Small intestine (tissue), 7 donors: ENCODE measurements at regions not wholly inside any gene's neighbourhood (a gene's known extent, or its start where the extent isn't known, plus 50 kb on each side); places are given as distances from the start of the nearest gene placed in this dataset.

Source experiments
- DNase-seq, 2 donors: peaks; one replicate each; pipeline versions ENCODE4 v3.0.0 to v3.0.0-alpha.2; 2013
- FAIRE-seq: peaks from 2 replicates; lab custom pipeline; 2012; peaks lifted over from hg19 to GRCh38; lab: Jason Lieb, UNC
- H3K27ac ChIP-seq, 3 donors: one replicate each; pipeline ENCODE4 v1.5.1; 2013; ENCODE audit warnings: low read length in 2 of 3, mild to moderate bottlenecking in 2 of 3, control low read depth in 1 of 3, inconsistent platforms in 1 of 3, low read depth in 1 of 3, moderate library complexity in 1 of 3
- H3K27me3 ChIP-seq, 3 donors: one replicate each; pipeline ENCODE4 v1.6.1; 2013; ENCODE audit warnings: low read length in 3 of 3, inconsistent platforms in 1 of 3; ENCODE audit not compliant: control insufficient read depth in 3 of 3, insufficient read depth in 3 of 3
- H3K36me3 ChIP-seq, 3 donors: one replicate each; pipeline ENCODE4 v1.6.1; 2013; ENCODE audit warnings: low read length in 3 of 3, inconsistent platforms in 1 of 3, low read depth in 1 of 3, mild to moderate bottlenecking in 1 of 3, moderate library complexity in 1 of 3; ENCODE audit not compliant: control insufficient read depth in 3 of 3, insufficient read depth in 2 of 3
- H3K4me1 ChIP-seq, 3 donors: one replicate each; pipeline ENCODE4 v1.6.1; 2013; ENCODE audit warnings: low read length in 2 of 3, inconsistent platforms in 1 of 3, low read depth in 1 of 3, mild to moderate bottlenecking in 1 of 3, moderate library complexity in 1 of 3; ENCODE audit not compliant: control insufficient read depth in 3 of 3, insufficient read depth in 2 of 3
- H3K4me3 ChIP-seq, 3 donors: one replicate each; pipeline ENCODE4 v1.5.1; 2013; ENCODE audit warnings: low read length in 3 of 3, control low read depth in 1 of 3, inconsistent platforms in 1 of 3, low read depth in 1 of 3, mild to moderate bottlenecking in 1 of 3, moderate library complexity in 1 of 3
- H3K9me3 ChIP-seq, 2 donors: one replicate each; pipeline ENCODE4 v1.6.1; 2013; ENCODE audit warnings: low read depth in 1 of 2, low read length in 1 of 2; ENCODE audit not compliant: control insufficient read depth in 2 of 2, insufficient read depth in 1 of 2
- WGBS, 3 donors: extraction: QIAGEN DNeasy Blood & Tissue Kit; methylation state at CpG; one replicate each; pipeline ENCODE4 v1.1.7; 2013; 5-methylcytosine and 5-hydroxymethylcytosine counted together
- donor health status: healthy with polysubstance abuse.
- donor health status: control.
- donor health status: control.
- donor health status: Bipolar disorder and iron deficiency.
- donor health status: healthy.

GRCh38 chr3:67118122-67118521, 120.0 kb downstream of the KBTBD8 start:
- H3K9me3 ChIP-seq = no peaks in the 10 kb centered on the region
- no peaks in the 10 kb centered on the region for H3K36me3 ChIP-seq
- FAIRE-seq (no peak), DNase-seq (no peak)
- no peak overlapping the region for H3K4me3 ChIP-seq
- no peak overlapping the region for H3K27ac ChIP-seq
- 85 to 89% (median 87%) methylated on average over 1 of the region's 1 CpG for WGBS, 3 donors
- H3K27me3 ChIP-seq = no peaks in the 10 kb centered on the region
- no peaks in the 10 kb centered on the region for H3K4me1 ChIP-seq

GRCh38 chr3:67118635-67119034, 120.5 kb downstream of the KBTBD8 start:
- no peaks in the 10 kb centered on the region for H3K36me3 ChIP-seq
- no peak overlapping the region for H3K4me3 ChIP-seq
- H3K4me1 ChIP-seq = no peaks in the 10 kb centered on the region
- WGBS, 3 donors = 58 to 63% (median 63%) methylated on average over 3 of the region's 3 CpGs
- H3K27me3 ChIP-seq = no peaks in the 10 kb centered on the region
- FAIRE-seq (no peak), DNase-seq (no peak)
- H3K9me3 ChIP-seq = no peaks in the 10 kb centered on the region
- no peak overlapping the region for H3K27ac ChIP-seq

- 82 to 84% (median 82%) methylated on average over 5 of the region's 5 CpGs for WGBS, 3 donors
Observed at GRCh38 chr3:67123914-67124313, 125.8 kb downstream of the KBTBD8 start.

GRCh38 chr3:67127254-67127653, 129.1 kb downstream of the KBTBD8 start:
- FAIRE-seq = no peak
- H3K27ac ChIP-seq = no peak overlapping the region
- H3K4me1 ChIP-seq = no peaks in the 10 kb centered on the region
- no peak overlapping the region for H3K4me3 ChIP-seq
- 56 to 82% (median 58%) methylated on average over 3 of the region's 3 CpGs for WGBS, 3 donors
- DNase-seq = no peak
- no peaks in the 10 kb centered on the region for H3K36me3 ChIP-seq
- H3K27me3 ChIP-seq = no peaks in the 10 kb centered on the region
- H3K9me3 ChIP-seq = peaks cover 0 to 4% of the 10 kb centered on the region in 2 donors

More at GRCh38 chr3:67123914-67124313, 125.8 kb downstream of the KBTBD8 start:
- no peak overlapping the region for H3K4me3 ChIP-seq
- no peaks in the 10 kb centered on the region for H3K36me3 ChIP-seq
- DNase-seq (no peak), FAIRE-seq (no peak)
- no peak overlapping the region for H3K27ac ChIP-seq
- H3K9me3 ChIP-seq = peaks cover 0 to 4% of the 10 kb centered on the region in 2 donors
- no peaks in the 10 kb centered on the region for H3K27me3 ChIP-seq
- H3K4me1 ChIP-seq = no peaks in the 10 kb centered on the region

GRCh38 chr3:67142432-67142831, 144.3 kb downstream of the KBTBD8 start:
- no peak overlapping the region for H3K4me3 ChIP-seq
- no peaks in the 10 kb centered on the region for H3K36me3 ChIP-seq
- no peaks in the 10 kb centered on the region for H3K4me1 ChIP-seq
- no peak overlapping the region for H3K27ac ChIP-seq
- no peak for DNase-seq
- no peaks in the 10 kb centered on the region for H3K9me3 ChIP-seq
- FAIRE-seq = no peak
- 76 to 89% (median 82%) methylated on average over 8 of the region's 8 CpGs for WGBS, 3 donors
- no peaks in the 10 kb centered on the region for H3K27me3 ChIP-seq

GRCh38 chr3:67145738-67146137, 147.6 kb downstream of the KBTBD8 start:
- H3K4me3 ChIP-seq = no peak overlapping the region
- FAIRE-seq = no peak
- H3K27ac ChIP-seq = no peak overlapping the region
- no peak for DNase-seq
- no peaks in the 10 kb centered on the region for H3K9me3 ChIP-seq
- WGBS, 3 donors = 50 to 76% (median 61%) methylated on average over 2 of the region's 2 CpGs
- no peaks in the 10 kb centered on the region for H3K27me3 ChIP-seq
- H3K4me1 ChIP-seq = no peaks in the 10 kb centered on the region
- H3K36me3 ChIP-seq = no peaks in the 10 kb centered on the region

- 46 to 55% (median 53%) methylated on average over 8 of the region's 8 CpGs for WGBS, 3 donors
- no peaks in the 10 kb centered on the region for H3K27me3 ChIP-seq
- DNase-seq = no peak
- H3K36me3 ChIP-seq = no peaks in the 10 kb centered on the region
- H3K4me3 ChIP-seq = no peak overlapping the region
- no peaks in the 10 kb centered on the region for H3K4me1 ChIP-seq
- no peak for FAIRE-seq
- no peaks in the 10 kb centered on the region for H3K9me3 ChIP-seq
- no peak overlapping the region for H3K27ac ChIP-seq
Observed at GRCh38 chr3:67154429-67154828, 156.3 kb downstream of the KBTBD8 start.

GRCh38 chr3:67167481-67167880, 169.4 kb downstream of the KBTBD8 start:
- no peak overlapping the region for H3K27ac ChIP-seq
- no peaks in the 10 kb centered on the region for H3K9me3 ChIP-seq
- no peaks in the 10 kb centered on the region for H3K27me3 ChIP-seq
- 33 to 53% (median 48%) methylated on average over 3 of the region's 3 CpGs for WGBS, 3 donors
- H3K36me3 ChIP-seq = no peaks in the 10 kb centered on the region
- H3K4me3 ChIP-seq = no peak overlapping the region
- no peak for DNase-seq
- FAIRE-seq = no peak
- no peaks in the 10 kb centered on the region for H3K4me1 ChIP-seq

GRCh38 chr3:67171841-67172240, 173.7 kb downstream of the KBTBD8 start:
- DNase-seq (no peak), FAIRE-seq (no peak)
- Histone ChIP-seq H3K4me3 (no peak overlapping the region), H3K27me3 (no peaks in the 10 kb centered on the region), H3K9me3 (peaks cover 0 to 8% of the 10 kb centered on the region in 2 donors), H3K4me1 (no peaks in the 10 kb centered on the region), H3K27ac (no peak overlapping the region), H3K36me3 (no peaks in the 10 kb centered on the region)
- 71 to 83% (median 76%) methylated on average over 2 of the region's 2 CpGs for WGBS, 3 donors
